IMR-90 (cell line): ENCODE measurements at regions not wholly inside any gene's neighbourhood (a gene's known extent, or its start where the extent isn't known, plus 50 kb on each side); places are given as distances from the start of the nearest gene placed in this dataset.

Source experiments
- ATAC-seq: fragments of 200-7000 bp; cut with Tn5 transposase; 2 replicates; pipeline ENCODE4 v1.9.1; 2020; ENCODE audit warnings: low read depth, mild to moderate bottlenecking, moderate library complexity
- BruUV-seq: library from RNA; stranded (reverse); fragments of 400-500 nt; replicated peaks from 2 replicates; lab custom pipeline; 2021; lab: Mats Ljungman, UMichigan
- CTCF ChIA-PET: fragments of 300-600 bp; formaldehyde crosslinking; extraction: SDS; loops from one replicate; lab custom pipeline; 2021; ENCODE audit warnings: antibody characterized with exemption; lab: Yijun Ruan, JAX
- POLR2A ChIA-PET: fragments of 300-600 bp; sonication (Branson Sonifier 250); formaldehyde crosslinking; loops from one replicate; lab custom pipeline; 2022; ENCODE audit warnings: antibody characterized with exemption; ENCODE audit not compliant: unreplicated experiment; lab: Charles Lee
- DNase-seq: peaks from one replicate; pipeline ENCODE4 v3.0.0; 2013
- H2AFZ ChIP-seq: replicated peaks from 2 replicates; pipeline ENCODE3; 2013; ENCODE audit warnings: low read length, mild to moderate bottlenecking; ENCODE audit not compliant: poor library complexity
- H2AK5ac ChIP-seq: 2 replicates; pipeline ENCODE4 v1.6.1; 2013; ENCODE audit warnings: low read depth, low read length, inconsistent platforms
- H2AK9ac ChIP-seq: replicated peaks from 2 replicates; pipeline ENCODE3; 2013; ENCODE audit warnings: mild to moderate bottlenecking, low read depth, low read length, moderate library complexity; ENCODE audit not compliant: poor library complexity
- H2BK120ac ChIP-seq: 2 replicates; pipeline ENCODE4 v1.6.1; 2013; ENCODE audit warnings: low read depth, low read length, inconsistent platforms
- H2BK15ac ChIP-seq: 3 replicates; pipeline ENCODE4 v1.6.1; 2013; ENCODE audit warnings: low read depth, low read length, inconsistent platforms
- H2BK20ac ChIP-seq: 2 replicates; pipeline ENCODE4 v1.6.1; 2013; ENCODE audit warnings: low read depth, mild to moderate bottlenecking, inconsistent platforms, low read length, moderate library complexity
- H2BK5ac ChIP-seq: 2 replicates; pipeline ENCODE4 v1.6.1; 2013; ENCODE audit warnings: mild to moderate bottlenecking, low read depth, low read length, inconsistent platforms; ENCODE audit not compliant: poor library complexity, severe bottlenecking
- H3K14ac ChIP-seq: replicated peaks from 2 replicates; pipeline ENCODE4 v1.6.1; 2013; ENCODE audit warnings: low read depth, low read length, inconsistent platforms
- H3K18ac ChIP-seq: 2 replicates; pipeline ENCODE4 v1.6.1; 2013; ENCODE audit warnings: low read depth, low read length, control low read depth
- H3K23ac ChIP-seq: 2 replicates; pipeline ENCODE4 v1.6.1; 2013; ENCODE audit warnings: low read depth, low read length, inconsistent platforms
- H3K27ac ChIP-seq: 2 replicates; pipeline ENCODE4 v1.5.1; 2013; ENCODE audit warnings: mild to moderate bottlenecking, control low read depth, low read length; ENCODE audit not compliant: insufficient read depth
- H3K27me3 ChIP-seq: 2 replicates; pipeline ENCODE4 v1.6.1; 2013; ENCODE audit warnings: low read length; ENCODE audit not compliant: control insufficient read depth, insufficient read depth
- H3K36me3 ChIP-seq: 2 replicates; pipeline ENCODE4 v1.6.1; 2013; ENCODE audit warnings: low read length, mixed read lengths; ENCODE audit not compliant: control insufficient read depth, insufficient read depth
- H3K4ac ChIP-seq: 2 replicates; pipeline ENCODE4 v1.6.1; 2013; ENCODE audit warnings: low read depth, low read length, inconsistent platforms
- H3K4me1 ChIP-seq: 2 replicates; pipeline ENCODE4 v1.6.1; 2013; ENCODE audit warnings: low read length, mixed read lengths; ENCODE audit not compliant: control insufficient read depth, insufficient read depth
- H3K4me2 ChIP-seq: 2 replicates; pipeline ENCODE4 v1.6.1; 2013; ENCODE audit warnings: low read depth, mild to moderate bottlenecking, control low read depth, low read length, moderate library complexity
- H3K4me3 ChIP-seq: 2 replicates; pipeline ENCODE4 v1.5.1; 2013; ENCODE audit warnings: low read depth, mild to moderate bottlenecking, control low read depth, low read length, moderate library complexity; ENCODE audit not compliant: insufficient read depth
- H3K56ac ChIP-seq: 2 replicates; pipeline ENCODE4 v1.6.1; 2013; ENCODE audit warnings: low read length, inconsistent platforms; ENCODE audit not compliant: insufficient read depth; ENCODE audit errors: extremely low read depth
- H3K79me1 ChIP-seq, 2 experiments: 2 replicates each; pipeline ENCODE4 v1.6.1; 2013; ENCODE audit warnings: low read length in 2 of 2, inconsistent platforms in 1 of 2, low read depth in 1 of 2
- H3K9ac ChIP-seq: 2 replicates; pipeline ENCODE4 v1.6.1; 2013; ENCODE audit warnings: low read depth, low read length, control low read depth
- H3K9me1 ChIP-seq: 2 replicates; pipeline ENCODE4 v1.6.1; 2013; ENCODE audit warnings: low read length, inconsistent platforms; ENCODE audit not compliant: insufficient read depth
- H3K9me3 ChIP-seq: 2 replicates; pipeline ENCODE4 v1.6.1; 2013; ENCODE audit warnings: low read length; ENCODE audit not compliant: control insufficient read depth, insufficient read depth
- H4K20me1 ChIP-seq: 2 replicates; pipeline ENCODE4 v1.6.1; 2013; ENCODE audit warnings: low read length, inconsistent platforms; ENCODE audit not compliant: insufficient read depth
- H4K5ac ChIP-seq: 2 replicates; pipeline ENCODE4 v1.6.1; 2013; ENCODE audit warnings: mild to moderate bottlenecking, low read depth, low read length, control low read depth
- H4K8ac ChIP-seq, 2 experiments: 2 replicates each; pipeline ENCODE4 v1.6.1; 2013; ENCODE audit warnings: low read depth in 2 of 2, low read length in 2 of 2, control low read depth in 1 of 2, inconsistent platforms in 1 of 2
- H4K91ac ChIP-seq: 2 replicates; pipeline ENCODE4 v1.6.1; 2013; ENCODE audit warnings: low read depth, low read length, inconsistent platforms; ENCODE audit not compliant: insufficient read depth
- CEBPB ChIP-seq: IDR thresholded peaks from 2 replicates; pipeline ENCODE4 v1.6.1; 2012; ENCODE audit warnings: low read depth, low read length, improper control_type of control experiment
- MXI1 ChIP-seq: IDR thresholded peaks from 2 replicates; pipeline ENCODE4 v1.6.1; 2012; ENCODE audit warnings: low read depth, mild to moderate bottlenecking, low read length, moderate library complexity, borderline replicate concordance
- RAD21 ChIP-seq: IDR thresholded peaks from 2 replicates; pipeline ENCODE4 v1.6.1; 2012; ENCODE audit warnings: low read length, improper control_type of control experiment
- RFX5 ChIP-seq: IDR thresholded peaks from 2 replicates; pipeline ENCODE4 v1.8.0; 2012; ENCODE audit warnings: low read depth, mild to moderate bottlenecking, low read length, moderate library complexity
- SMC3 ChIP-seq: fragments of 150-350 bp; IDR thresholded peaks from 2 replicates; pipeline ENCODE4 v1.6.1; 2016; ENCODE audit warnings: low read depth, mild to moderate bottlenecking, antibody characterized with exemption, low read length, moderate library complexity
- WGBS, 2 experiments: methylation state at CpG; one replicate each; pipeline versions ENCODE4 v1.1.5 to v1.1.7; 2013; ENCODE audit warnings: missing lambda C conversion rate in 2 of 2; ENCODE audit not compliant: insufficient read length in 1 of 2; ENCODE audit errors: extremely low coverage in 2 of 2; 5-methylcytosine and 5-hydroxymethylcytosine counted together
- dilution Hi-C: fragments of 300-500 bp; cut with HindIII; formaldehyde crosslinking; loops from one replicate; pipeline ENCODE4 v1.14.3; 2018; ENCODE audit warnings: low sequenced_read_pairs; ENCODE audit not compliant: unreplicated experiment
- in situ Hi-C: fragments of 300-500 bp; cut with MboI; formaldehyde crosslinking; loops from 3 replicates; pipeline ENCODE4 v1.14.3; 2019; ENCODE audit warnings: low sequenced_read_pairs, inconsistent platforms, mixed read lengths
- intact Hi-C: fragments of 100-400 bp; cut with micrococcal nuclease; formaldehyde crosslinking; loops from 2 replicates; pipeline ENCODE4 v1.10.0; 2022

GRCh38 chr11:33569333-33569732 lies 131.3 kb downstream of the C11orf91 start:
- Histone ChIP-seq H2BK5ac (no peak overlapping the region), H3K4me2 (no peak overlapping the region), H3K27ac (no peak overlapping the region), H3K9me1 (peaks cover 5% of the 10 kb centered on the region; the same call in 1 of the 2 replicates), H3K9me3 (no peaks in the 10 kb centered on the region), H3K9ac (no peak overlapping the region), H2AK5ac (no peak overlapping the region), H3K4ac (no peak overlapping the region), H3K23ac (no peak overlapping the region), H3K4me1 (no peaks in the 10 kb centered on the region), H3K18ac (no peak overlapping the region), H2BK20ac (no peak overlapping the region), H3K56ac (no peak overlapping the region), H2AFZ (no peak overlapping the region), H4K8ac (no peak overlapping the region), H3K79me1 (no peaks in the 10 kb centered on the region), H3K36me3 (no peaks in the 10 kb centered on the region), H4K20me1 (no peaks in the 10 kb centered on the region), H3K27me3 (no peaks in the 10 kb centered on the region; the same call in 1 of the 2 replicates), H2BK120ac (no peak overlapping the region), H4K5ac (no peak overlapping the region), H2AK9ac (no peak overlapping the region), H4K91ac (no peak overlapping the region), H3K14ac (no peak overlapping the region), H2BK15ac (no peak overlapping the region), H3K4me3 (no peak overlapping the region)
- TF ChIP-seq RFX5 (no peak), SMC3 (no peak), MXI1 (no peak), RAD21 (no peak), CEBPB (no peak)
- BruUV-seq, result no TSS peak
- in situ Hi-C loops, result no loop called here
- dilution Hi-C loops, result no loop called here
- WGBS, 2 experiments, result no CpG with 5 or more reads among the region's 4 CpGs
- ChIA-PET POLR2A (no interaction called here), CTCF (no interaction called here)
- DNase-seq, result no peak
- ATAC-seq, result no peak
- intact Hi-C loops, result no loop called here
